Psoas muscle (tissue), 7 donors: ENCODE measurements at regions not wholly inside any gene's neighbourhood (a gene's known extent, or its start where the extent isn't known, plus 50 kb on each side); places are given as distances from the start of the nearest gene placed in this dataset.

Experiments
- ATAC-seq, 4 donors: fragments of 200-7000 bp; cut with Tn5 transposase; one replicate each; pipeline ENCODE4 v1.9.1; 2020; ENCODE audit warnings: moderate library complexity in 3 of 4, mild to moderate bottlenecking in 2 of 4
- DNase-seq, 2 donors: peaks; one replicate each; pipeline ENCODE4 v3.0.0-alpha.2; 2020
- H3K27ac ChIP-seq: fragments of 200-600 bp; one replicate; pipeline ENCODE4 v1.8.0; 2022
- H3K27me3 ChIP-seq, 3 donors: fragments of 200-600 bp in 1 of 3; one replicate each; pipeline versions ENCODE4 v1.6.1 to v1.8.0; 2013 to 2022; ENCODE audit warnings: low read length in 2 of 3, mild to moderate bottlenecking in 2 of 3, moderate library complexity in 1 of 3; ENCODE audit not compliant: insufficient read depth in 3 of 3
- H3K36me3 ChIP-seq, 2 donors: fragments of 200-600 bp in 1 of 2; one replicate each; pipeline versions ENCODE4 v1.6.1 to v1.8.0; 2013 to 2022; ENCODE audit warnings: low read depth in 1 of 2, mild to moderate bottlenecking in 1 of 2, moderate library complexity in 1 of 2; ENCODE audit not compliant: insufficient read depth in 1 of 2
- H3K4me1 ChIP-seq: fragments of 200-600 bp; one replicate; pipeline ENCODE4 v1.8.0; 2022
- H3K4me3 ChIP-seq: fragments of 200-600 bp; one replicate; pipeline ENCODE4 v1.8.0; 2022; ENCODE audit warnings: mild to moderate bottlenecking
- H3K9me3 ChIP-seq: fragments of 200-600 bp; one replicate; pipeline ENCODE4 v1.8.0; 2022
- WGBS, 3 donors: extraction: QIAGEN DNeasy Blood & Tissue Kit; methylation state at CpG; one replicate each; pipeline versions ENCODE4 v1.1.6 to v1.1.7; 2013; 5-methylcytosine and 5-hydroxymethylcytosine counted together
- intact Hi-C, 2 donors: fragments of 100-400 bp; cut with DNase I; formaldehyde crosslinking; loops; one replicate each; pipeline versions ENCODE4 v1.11.0 to v1.14.2; 2022
- TF ChIP-seq, protein P1 (sequence below): fragments of 200-600 bp; IDR thresholded peaks from one replicate; pipeline ENCODE4 v1.8.0; 2022; ENCODE audit warnings: antibody characterized with exemption
- donor health status: healthy with polysubstance abuse.
- donor health status: DM: no; HTN: no; CAD: no; lungs with moderate emphysema.
- donor health status: Bipolar disorder and iron deficiency.
- donor health status: healthy.
- donor health status: DM: yes; HTN: yes; CAD: no.
- donor health status: DM: no; HTN: no; CAD: no.
- donor health status: DM: yes; HTN: yes; CAD: no.

- ATAC-seq, result no peak
- H3K27me3 ChIP-seq, result no peaks in the 10 kb centered on the region
- H3K36me3 ChIP-seq, result no peaks in the 10 kb centered on the region
- intact Hi-C loops, result no loop called here
- H3K4me3 ChIP-seq, result no peak overlapping the region
- TF ChIP-seq, protein P1, sequence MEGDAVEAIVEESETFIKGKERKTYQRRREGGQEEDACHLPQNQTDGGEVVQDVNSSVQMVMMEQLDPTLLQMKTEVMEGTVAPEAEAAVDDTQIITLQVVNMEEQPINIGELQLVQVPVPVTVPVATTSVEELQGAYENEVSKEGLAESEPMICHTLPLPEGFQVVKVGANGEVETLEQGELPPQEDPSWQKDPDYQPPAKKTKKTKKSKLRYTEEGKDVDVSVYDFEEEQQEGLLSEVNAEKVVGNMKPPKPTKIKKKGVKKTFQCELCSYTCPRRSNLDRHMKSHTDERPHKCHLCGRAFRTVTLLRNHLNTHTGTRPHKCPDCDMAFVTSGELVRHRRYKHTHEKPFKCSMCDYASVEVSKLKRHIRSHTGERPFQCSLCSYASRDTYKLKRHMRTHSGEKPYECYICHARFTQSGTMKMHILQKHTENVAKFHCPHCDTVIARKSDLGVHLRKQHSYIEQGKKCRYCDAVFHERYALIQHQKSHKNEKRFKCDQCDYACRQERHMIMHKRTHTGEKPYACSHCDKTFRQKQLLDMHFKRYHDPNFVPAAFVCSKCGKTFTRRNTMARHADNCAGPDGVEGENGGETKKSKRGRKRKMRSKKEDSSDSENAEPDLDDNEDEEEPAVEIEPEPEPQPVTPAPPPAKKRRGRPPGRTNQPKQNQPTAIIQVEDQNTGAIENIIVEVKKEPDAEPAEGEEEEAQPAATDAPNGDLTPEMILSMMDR, result no peak
- H3K4me1 ChIP-seq, result no peaks in the 10 kb centered on the region
- 77 to 85% (median 81%) methylated on average over 18 of the region's 18 CpGs for WGBS, 3 donors
- H3K27ac ChIP-seq, result no peak overlapping the region
- no peak for DNase-seq
- no peaks in the 10 kb centered on the region for H3K9me3 ChIP-seq
These were observed 56.8 kb upstream of the SALL3 start for GRCh38 chr18:78922856-78923255.

GRCh38 chr18:78924301-78924700, 55.3 kb upstream of the SALL3 start:
- no peak overlapping the region for H3K4me3 ChIP-seq

DNA sequence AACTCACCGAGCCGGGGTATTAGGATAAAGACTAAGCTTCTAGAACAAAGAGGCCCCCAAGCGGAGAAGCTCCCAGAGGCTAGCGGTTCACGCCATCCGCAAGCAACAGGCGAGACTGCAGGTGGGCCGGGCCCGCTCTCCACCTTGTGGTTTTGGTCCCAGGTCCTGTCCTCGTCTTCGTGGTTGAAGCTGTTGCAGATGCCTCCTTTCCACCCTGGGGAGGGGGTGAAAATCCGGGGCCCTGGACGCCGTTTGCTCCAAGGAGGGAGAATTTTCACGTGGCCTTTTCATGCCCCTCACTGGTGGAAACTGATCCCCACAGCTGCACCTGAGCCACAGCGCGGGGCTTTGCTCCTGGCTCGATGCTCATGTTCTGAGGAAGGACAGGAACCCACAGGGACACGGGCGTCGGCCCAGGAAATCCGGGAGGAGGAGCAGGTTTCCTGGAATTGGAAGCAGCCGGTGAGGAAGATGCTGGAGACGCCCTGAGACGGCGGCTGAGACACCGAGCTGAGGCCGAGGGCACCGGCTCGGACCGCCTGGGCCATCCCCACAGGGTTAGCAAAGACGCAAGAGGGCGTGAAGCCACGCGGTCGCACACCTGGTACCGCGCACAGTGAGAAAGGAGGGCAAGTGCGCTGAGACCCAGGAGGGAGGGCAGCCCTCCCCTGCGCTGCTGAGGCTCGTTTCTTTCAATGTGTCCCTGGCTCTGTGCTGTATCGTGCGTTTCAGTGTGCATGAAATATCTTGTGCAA, 54.7 kb upstream of the SALL3 start:
- TF ChIP-seq, protein P1, result no peak
- Histone ChIP-seq H3K4me1 (no peaks in the 10 kb centered on the region), H3K36me3 (no peaks in the 10 kb centered on the region), H3K4me3 (no peak overlapping the region), H3K27me3 (no peaks in the 10 kb centered on the region), H3K27ac (no peak overlapping the region), H3K9me3 (no peaks in the 10 kb centered on the region)
- intact Hi-C loops, result no loop called here
- WGBS, 3 donors, result 85 to 88% (median 87%) methylated on average over 43 of the region's 43 CpGs
- ATAC-seq (no peak), DNase-seq (no peak)

More at GRCh38 chr18:78924301-78924700, 55.3 kb upstream of the SALL3 start:
- no peaks in the 10 kb centered on the region for H3K27me3 ChIP-seq
- DNase-seq (no peak), ATAC-seq (no peak)
- intact Hi-C loops, result no loop called here
- no peak overlapping the region for H3K27ac ChIP-seq
- no peaks in the 10 kb centered on the region for H3K4me1 ChIP-seq
- WGBS, 3 donors, result 85 to 86% (median 86%) methylated on average over 14 of the region's 14 CpGs
- TF ChIP-seq, protein P1, result no peak
- H3K36me3 ChIP-seq, result no peaks in the 10 kb centered on the region
- H3K9me3 ChIP-seq, result no peaks in the 10 kb centered on the region

DNA sequence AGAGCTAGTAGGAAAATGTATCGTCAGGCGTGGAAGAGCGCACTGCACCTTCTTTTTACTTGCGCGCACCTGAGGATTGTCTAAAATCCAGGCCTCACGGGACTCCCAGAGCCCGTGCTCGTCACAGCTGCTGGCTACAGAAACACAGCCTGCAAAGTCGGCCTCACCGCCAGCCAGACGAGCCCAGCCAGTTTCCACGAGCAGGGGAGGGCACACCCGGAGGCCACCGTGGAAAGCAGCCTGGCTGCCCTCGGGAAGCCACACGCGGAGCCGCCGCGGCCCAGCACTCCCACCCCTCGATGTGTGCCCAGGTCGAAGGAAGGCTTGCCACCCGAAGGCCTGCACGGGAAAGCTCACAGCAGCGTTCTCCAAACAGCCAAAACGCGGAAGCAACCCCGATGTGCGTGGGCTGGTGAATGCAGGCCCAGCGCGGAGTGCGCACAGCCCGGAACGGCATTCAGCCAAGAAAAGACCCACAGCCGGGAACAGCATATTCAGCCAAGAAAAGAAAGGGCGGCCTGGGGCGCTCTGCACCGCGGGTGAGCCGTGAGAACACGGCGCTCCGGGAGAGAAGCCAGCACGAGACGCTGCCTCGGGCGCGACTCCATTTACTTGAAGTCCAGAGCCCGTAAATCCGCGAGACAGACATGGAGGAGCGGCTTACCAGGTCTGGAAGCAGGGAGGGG, 53.9 kb upstream of the SALL3 start:
- 90 to 91% (median 91%) methylated on average over 50 to 52 of the region's 52 CpGs for whole genome bisulfite sequencing, 3 donors

More for the DNA sequence above, 53.9 kb upstream of the SALL3 start:
- TF ChIP-seq, protein P1, result no peak
- intact Hi-C loops, result no loop called here
- H3K4me1 ChIP-seq, result no peaks in the 10 kb centered on the region
- no peak overlapping the region for H3K4me3 ChIP-seq
- H3K36me3 ChIP-seq, result no peaks in the 10 kb centered on the region
- ATAC-seq, result no peak
- H3K27me3 ChIP-seq, result no peaks in the 10 kb centered on the region
- no peaks in the 10 kb centered on the region for H3K9me3 ChIP-seq
- H3K27ac ChIP-seq, result no peak overlapping the region
- no peak for DNase-seq
